ENCODE measurements at regions not wholly inside any gene's neighbourhood (a gene's known extent, or its start where the extent isn't known, plus 50 kb on each side); places are given as distances from the start of the nearest gene placed in this dataset.

- 82% methylated on average over 8 of the region's 8 CpGs; no CpG with 5 or more reads in 1 of the 2 experiments for WGBS, 2 experiments (ENCODE audit: extremely low coverage in 1 of 2, insufficient coverage in 1 of 2, insufficient read length in 1 of 2, insufficient replicate concordance in 2 of 2, low coverage in 1 of 2, low lambda C conversion rate in 2 of 2, missing lambda C conversion rate in 1 of 2)
- Histone ChIP-seq H4K20me1 (replicated peaks in 1 of 2; ENCODE audit: control insufficient read depth in 1 of 2, insufficient read depth in 2 of 2, low read length in 2 of 2) (no peaks in the 10 kb centered on the region), H3K9me3 (ENCODE audit: insufficient read depth in 2 of 2, low read depth in 1 of 2, low read length in 1 of 2) (peaks cover 0 to 2% of the 10 kb centered on the region in 2 experiments; a peak in 1 of 4 replicates), H3K27ac (ENCODE audit: low read depth, low read length) (no peak overlapping the region), H4K8ac (ENCODE audit: extremely low read depth, insufficient read depth, low read length) (peak overlapping the region; percentile 53; the same call in 1 of the 2 replicates), H3K56ac (replicated peaks; ENCODE audit: insufficient read length, low read depth, low read length) (no peak overlapping the region), H4K5ac (ENCODE audit: insufficient read length, low read depth, low read length) (no peak overlapping the region), H2AFZ (ENCODE audit: low read length) (peak overlapping the region; percentile 33; the same call in 1 of the 2 replicates), H2AK5ac (ENCODE audit: low read depth, low read length) (no peak overlapping the region), H3K4ac (replicated peaks; ENCODE audit: insufficient read length, low read depth, low read length) (no peak overlapping the region), H3K27me3 (replicated peaks in 1 of 4; ENCODE audit: control insufficient read depth in 3 of 4, extremely low read depth in 1 of 4, insufficient read depth in 3 of 4, low read length in 3 of 4) (no peaks in the 10 kb centered on the region), H4K91ac (replicated peaks; ENCODE audit: insufficient read length, low read length) (no peak overlapping the region), H3K9ac (replicated peaks in 1 of 4; ENCODE audit: extremely low read depth in 1 of 4, low read depth in 3 of 4, low read length in 3 of 4) (no peak overlapping the region), H2BK15ac (ENCODE audit: low read length) (peak overlapping the region; percentile 76; the same call in 1 of the 2 replicates), H3K4me1 (replicated peaks in 1 of 4; ENCODE audit: control insufficient read depth in 3 of 4, insufficient read depth in 4 of 4, low read length in 3 of 4) (peaks cover 0 to 7% (median 3%) of the 10 kb centered on the region in 4 experiments; a peak in 4 of 7 replicates), H3K18ac (ENCODE audit: extremely low read depth, low read length) (no peak overlapping the region), H3K4me2 (ENCODE audit: insufficient read depth in 1 of 2, low read depth in 2 of 2, low read length in 2 of 2) (no peak overlapping the region), H2BK20ac (ENCODE audit: low read length) (0 out of 2 replicates have a peak overlapping the region, but pooled peaks have one; percentile 25), H3K79me2 (ENCODE audit: control insufficient read depth in 1 of 2, insufficient read depth in 2 of 2, low read length in 2 of 2) (no peaks in the 10 kb centered on the region), H2BK5ac (ENCODE audit: low read depth, low read length) (no peak overlapping the region), H3K79me1 (ENCODE audit: low read depth, low read length) (no peaks in the 10 kb centered on the region), H3K36me3 (ENCODE audit: control insufficient read depth in 2 of 4, insufficient read depth in 4 of 4, low read length in 3 of 4) (no peaks in the 10 kb centered on the region), H3K23me2 (ENCODE audit: low read depth, low read length) (no peaks in the 10 kb centered on the region), H3K4me3 (ENCODE audit: extremely low read depth in 1 of 4, insufficient read depth in 2 of 4, low read depth in 3 of 4, low read length in 4 of 4) (no peak overlapping the region), H2BK120ac (replicated peaks; ENCODE audit: low read depth, low read length) (no peak overlapping the region), H2BK12ac (ENCODE audit: low read depth, low read length) (no peak overlapping the region), H3K14ac (ENCODE audit: insufficient read length) (no peak overlapping the region), H3K23ac (ENCODE audit: insufficient read length) (no peak overlapping the region)
- CTCF ChIA-PET (ENCODE audit: partially characterized antibody), result interaction anchor here (1.1 to 5.8 kb wide), 5 partner anchors 10 to 63 kb away, joined by 3 to 24 read pairs (median 4); no protein-coding TSS in a partner anchor
- DNase-seq (ENCODE audit: low read depth in 1 of 2, low spot score in 2 of 2) (no peak), FAIRE-seq (no peak)
- POLR2A ChIA-PET (ENCODE audit: partially characterized antibody), result interaction anchor here (0.7 to 1.2 kb wide), 2 partner anchors 8 to 294 kb away, joined by 3 to 4 read pairs; no protein-coding TSS in a partner anchor
- TF ChIP-seq KDM1A (IDR thresholded peaks at IDR 0.05; ENCODE audit: borderline replicate concordance, low read length) (peak; percentile 60; the same call in 1 of the 2 replicates), SP1 (IDR thresholded peaks at IDR 0.05; ENCODE audit: low read depth, low read length) (no peak)
Measured at GRCh38 chr2:121825003-121825950, 69.8 kb downstream of the TSN start.
